Epithelial cell of proximal tubule (primary cell): ENCODE measurements at regions not wholly inside any gene's neighbourhood (a gene's known extent, or its start where the extent isn't known, plus 50 kb on each side); places are given as distances from the start of the nearest gene placed in this dataset.

Experiments used
- DNase-seq: peaks from one replicate; pipeline ENCODE4 v3.0.0-alpha.2; 2011; ENCODE audit warnings: low read depth
- H3K4me3 ChIP-seq: 2 replicates; pipeline ENCODE4 v1.5.1; 2011; ENCODE audit warnings: low read depth, mild to moderate bottlenecking, low read length
- TF ChIP-seq, protein P1 (sequence below): conservative IDR thresholded peaks from 2 replicates; pipeline ENCODE4 v1.5.1; 2012; ENCODE audit warnings: low read depth, mild to moderate bottlenecking, low read length

DNA sequence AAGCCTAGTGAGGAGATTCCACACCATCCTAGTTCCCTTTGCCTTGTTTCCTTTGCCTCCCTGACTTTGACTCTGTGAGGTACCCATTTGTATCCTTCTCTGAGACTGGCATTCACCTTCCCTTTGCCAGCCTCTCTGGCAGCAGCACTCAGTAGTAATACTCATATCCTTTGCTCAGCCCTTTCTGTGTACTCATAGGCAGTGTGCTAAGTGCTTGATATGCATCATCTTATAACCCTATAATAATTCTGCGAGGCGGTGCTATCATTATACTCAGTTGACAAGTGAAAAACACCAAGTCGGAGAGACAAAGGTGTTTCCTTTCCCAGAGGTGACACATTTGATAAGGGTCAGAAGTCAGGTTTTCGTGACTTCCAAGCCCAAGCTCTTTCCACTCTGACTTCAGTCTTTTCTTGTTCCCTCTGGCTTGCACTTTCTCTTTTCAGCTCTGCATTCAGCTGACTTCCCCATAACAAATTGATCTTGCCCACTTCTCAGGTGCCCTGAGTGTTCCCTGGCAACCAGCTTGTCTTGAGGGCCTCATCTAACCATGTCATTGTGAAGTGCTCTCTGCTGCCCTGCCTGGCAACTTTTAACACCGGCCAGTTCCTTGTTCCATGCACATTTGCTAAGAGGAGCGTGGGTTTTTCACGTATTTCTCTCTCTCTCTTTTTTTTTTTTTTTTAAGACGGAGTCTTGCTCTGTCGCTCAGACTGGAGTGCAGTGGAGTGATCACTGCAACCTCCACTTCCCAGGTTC is 94.5 kb upstream of the UPP2 start:
- TF ChIP-seq, protein P1, sequence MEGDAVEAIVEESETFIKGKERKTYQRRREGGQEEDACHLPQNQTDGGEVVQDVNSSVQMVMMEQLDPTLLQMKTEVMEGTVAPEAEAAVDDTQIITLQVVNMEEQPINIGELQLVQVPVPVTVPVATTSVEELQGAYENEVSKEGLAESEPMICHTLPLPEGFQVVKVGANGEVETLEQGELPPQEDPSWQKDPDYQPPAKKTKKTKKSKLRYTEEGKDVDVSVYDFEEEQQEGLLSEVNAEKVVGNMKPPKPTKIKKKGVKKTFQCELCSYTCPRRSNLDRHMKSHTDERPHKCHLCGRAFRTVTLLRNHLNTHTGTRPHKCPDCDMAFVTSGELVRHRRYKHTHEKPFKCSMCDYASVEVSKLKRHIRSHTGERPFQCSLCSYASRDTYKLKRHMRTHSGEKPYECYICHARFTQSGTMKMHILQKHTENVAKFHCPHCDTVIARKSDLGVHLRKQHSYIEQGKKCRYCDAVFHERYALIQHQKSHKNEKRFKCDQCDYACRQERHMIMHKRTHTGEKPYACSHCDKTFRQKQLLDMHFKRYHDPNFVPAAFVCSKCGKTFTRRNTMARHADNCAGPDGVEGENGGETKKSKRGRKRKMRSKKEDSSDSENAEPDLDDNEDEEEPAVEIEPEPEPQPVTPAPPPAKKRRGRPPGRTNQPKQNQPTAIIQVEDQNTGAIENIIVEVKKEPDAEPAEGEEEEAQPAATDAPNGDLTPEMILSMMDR: peak; percentile 25
- no peak overlapping the region for H3K4me3 ChIP-seq
- no peak for DNase-seq

DNA sequence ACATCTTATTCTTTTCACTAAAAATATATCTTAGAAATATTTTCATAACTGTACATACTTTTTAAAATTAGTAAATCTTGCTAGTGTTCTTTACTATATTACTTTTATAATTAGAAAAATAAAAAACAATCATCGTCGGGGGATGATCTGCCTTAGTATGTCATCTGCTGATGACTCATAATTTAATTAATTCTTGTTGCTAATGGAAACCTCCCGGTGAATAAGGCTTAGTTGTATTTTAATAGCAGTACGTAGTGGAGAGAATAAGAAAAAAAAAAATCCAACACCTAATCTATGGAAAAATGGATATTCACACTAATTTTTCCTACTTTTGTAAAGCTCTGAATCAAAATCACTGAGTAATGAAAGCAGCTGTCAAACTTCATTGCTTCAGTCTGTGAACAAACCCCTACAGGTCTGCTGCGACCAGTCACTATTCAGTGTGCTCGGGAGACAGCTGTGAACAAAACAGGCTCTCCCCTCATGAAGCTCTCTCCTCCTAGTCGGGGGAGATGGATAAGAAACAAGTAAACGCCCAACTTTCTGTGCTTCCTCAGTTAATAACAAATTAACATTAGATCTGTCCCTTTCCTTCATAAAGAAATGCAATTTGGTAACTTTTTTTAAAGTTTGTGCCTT is 97.4 kb upstream of the UPP2 start:
- no peak overlapping the region for H3K4me3 ChIP-seq
- TF ChIP-seq, protein P1: no peak
- peak; percentile 18 for DNase-seq

- no peak overlapping the region for H3K4me3 ChIP-seq
- no peak for DNase-seq
- TF ChIP-seq, protein P1: no peak
These were observed 99.6 kb upstream of the UPP2 start for GRCh38 chr2:158002079-158002478.

DNA sequence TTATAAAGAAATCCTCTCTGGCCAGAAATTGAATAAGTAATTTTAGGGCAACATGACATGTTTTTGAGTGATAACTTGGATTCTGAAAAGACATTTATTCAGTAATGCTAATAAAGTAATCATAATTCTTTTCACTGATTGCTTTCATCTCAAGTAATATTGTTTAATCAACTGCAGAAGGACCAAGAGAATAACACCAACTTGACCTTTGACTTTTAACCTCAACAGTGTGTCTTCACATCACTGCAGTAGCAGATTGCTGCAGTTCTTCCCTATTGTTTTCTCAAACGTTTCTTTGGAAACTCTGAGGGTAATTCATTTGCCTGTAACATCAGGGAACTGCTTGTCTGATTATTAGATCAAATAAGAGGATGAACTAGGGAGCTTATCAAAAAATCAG is 104.9 kb upstream of the UPP2 start:
- H3K4me3 ChIP-seq: no peak overlapping the region
- TF ChIP-seq, protein P1: no peak
- no peak for DNase-seq

DNA sequence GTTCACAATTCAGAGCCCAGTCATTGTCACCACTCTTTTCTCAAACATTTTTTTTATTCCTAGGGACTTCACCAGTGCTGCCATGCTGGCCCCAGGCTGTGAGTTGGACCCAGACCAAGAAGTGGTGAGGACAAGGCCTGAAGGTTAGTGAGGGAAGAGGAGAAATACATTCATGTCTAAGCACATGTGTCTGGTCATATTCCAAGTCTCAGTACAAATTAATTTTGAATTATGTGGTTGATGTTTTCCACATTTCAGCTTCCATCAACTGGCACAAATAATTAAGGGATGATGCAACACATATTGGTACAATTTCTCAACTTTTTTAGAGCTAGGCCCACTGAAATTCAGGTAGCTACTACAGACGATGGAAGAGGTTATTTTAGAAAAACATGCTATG is 106.6 kb upstream of the UPP2 start:
- no peak overlapping the region for H3K4me3 ChIP-seq
- TF ChIP-seq, protein P1: no peak
- DNase-seq: no peak

GRCh38 chr2:157991932-157992331 is 109.7 kb upstream of the UPP2 start:
- no peak overlapping the region for H3K4me3 ChIP-seq
- TF ChIP-seq, protein P1: no peak
- DNase-seq: no peak

DNA sequence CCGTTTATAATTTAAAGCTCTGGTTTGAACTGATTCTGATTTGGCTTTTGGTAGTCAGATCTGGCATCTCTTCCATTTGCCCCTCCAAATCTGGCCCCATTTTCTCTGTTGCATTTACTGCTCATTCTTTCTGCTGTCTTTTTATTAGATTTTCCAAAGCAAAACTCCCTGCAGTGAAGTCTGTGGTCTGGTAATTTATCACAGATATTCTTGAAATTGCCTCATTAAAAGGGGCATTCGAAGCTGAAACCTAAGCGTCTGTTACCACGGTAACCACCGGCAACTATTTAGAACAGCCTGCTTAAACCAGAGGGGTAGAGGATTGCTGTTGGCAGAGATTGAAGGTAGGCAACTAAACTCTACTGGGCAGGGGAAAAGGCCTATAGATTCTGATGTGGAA is 111.5 kb upstream of the UPP2 start:
- H3K4me3 ChIP-seq: no peak overlapping the region
- DNase-seq: no peak
- TF ChIP-seq, protein P1: no peak
